ENCODE measurements at regions not wholly inside any gene's neighbourhood (a gene's known extent, or its start where the extent isn't known, plus 50 kb on each side); places are given as distances from the start of the nearest gene placed in this dataset.
"Not testable (repeated sequence)": the region's sequence is repeated elsewhere in the genome, so short reads cannot be mapped to it uniquely, and the experiment has no call there.

- POLR2A ChIA-PET, result no interaction called here
- CTCF ChIA-PET, result no interaction called here
Observed at GRCh38 chr17:54172985-54173316, 350.2 kb downstream of the KIF2B start.

DNA sequence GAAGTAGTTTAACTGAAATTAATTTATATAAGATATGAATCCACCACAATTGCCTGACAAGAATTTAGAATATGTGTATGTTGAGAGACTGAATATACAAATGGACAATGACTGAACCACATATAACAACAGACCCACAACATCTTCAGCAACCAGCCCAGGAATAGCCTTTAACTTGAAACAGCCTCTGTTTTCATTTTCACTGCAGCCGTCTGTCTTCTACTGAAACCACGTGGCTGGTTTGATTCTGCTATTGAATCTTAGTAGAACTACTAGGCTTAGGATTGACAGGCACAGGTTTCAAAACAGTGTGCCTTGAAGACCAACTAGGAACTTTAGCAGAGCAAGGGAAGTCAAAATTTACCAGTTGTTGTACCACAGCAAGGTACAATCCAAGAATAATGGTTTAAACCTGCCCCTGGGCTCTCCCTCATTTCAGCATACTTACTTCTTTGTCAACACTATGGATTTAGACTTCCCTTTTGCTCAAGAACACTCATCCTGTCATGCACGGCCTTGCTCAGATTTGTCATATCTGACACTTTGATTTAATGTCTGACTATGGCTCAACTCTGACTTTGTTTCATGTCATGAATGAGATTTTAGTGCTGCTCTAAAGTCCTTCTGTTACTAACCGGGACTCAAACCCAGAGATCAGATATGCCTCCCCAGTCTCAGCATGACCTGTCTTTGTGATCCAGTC lies 355.0 kb downstream of the KIF2B start:
- ChIA-PET CTCF (no interaction called here), POLR2A (no interaction called here)

DNA sequence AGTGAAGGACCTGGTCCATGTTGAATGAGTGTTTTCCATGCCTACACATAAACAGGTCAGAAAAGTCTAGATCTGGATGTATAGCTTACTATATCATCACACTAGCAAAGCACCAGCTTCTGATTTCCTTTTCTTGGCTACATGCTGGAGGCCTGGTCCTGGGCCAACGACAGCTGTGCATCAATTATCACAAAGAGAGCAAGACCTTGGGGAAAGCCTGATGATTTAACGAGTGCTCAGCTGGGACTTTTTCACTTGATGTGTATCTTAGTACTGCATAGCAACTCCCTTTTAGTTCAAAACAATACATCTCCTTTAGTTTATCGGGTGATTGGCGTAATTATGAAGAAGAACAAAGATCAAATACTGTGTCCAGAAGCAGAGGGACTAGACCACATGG lies 358.2 kb downstream of the KIF2B start:
- ChIA-PET POLR2A (no interaction called here), CTCF (no interaction called here)

DNA sequence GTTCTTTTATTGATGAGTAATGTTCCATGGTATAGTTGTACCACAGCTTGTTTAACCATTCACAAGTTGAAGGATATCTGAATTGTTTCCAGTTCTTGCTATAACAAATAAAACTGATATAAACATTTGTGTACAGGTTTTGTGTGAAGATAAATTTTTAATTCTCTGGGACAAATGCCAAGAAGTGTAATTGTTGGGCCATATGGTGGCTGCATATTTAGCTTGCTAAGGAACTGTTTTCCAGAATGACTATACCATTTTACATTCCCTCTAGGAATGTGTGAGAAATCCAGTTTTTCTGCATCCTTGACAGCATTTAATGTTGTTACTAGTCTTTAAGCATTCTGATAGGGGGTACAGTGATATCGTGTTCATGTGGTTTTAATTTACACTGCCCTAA lies 368.5 kb downstream of the KIF2B start:
- CTCF ChIA-PET, result no interaction called here
- POLR2A ChIA-PET, result no interaction called here

DNA sequence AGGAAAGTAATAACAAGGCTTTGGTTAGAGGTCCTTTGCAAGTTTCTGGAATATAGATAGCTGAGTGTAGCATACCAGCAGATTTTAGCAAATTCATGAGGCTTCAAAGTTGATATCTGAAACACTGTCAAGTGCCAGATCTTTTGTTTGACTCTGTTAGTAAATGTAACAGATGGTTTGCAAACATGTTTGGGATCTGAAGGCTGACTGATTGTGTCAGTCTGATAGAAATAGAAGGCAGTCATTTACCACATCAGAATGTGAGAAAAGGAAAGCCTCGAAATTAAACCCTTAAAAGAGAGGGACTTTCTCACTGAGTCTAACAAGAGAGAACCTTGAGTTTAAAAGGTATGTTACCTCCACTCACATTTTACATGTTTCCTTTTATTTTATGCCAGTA lies 371.5 kb downstream of the KIF2B start:
- ChIA-PET POLR2A (no interaction called here), CTCF (no interaction called here)

DNA sequence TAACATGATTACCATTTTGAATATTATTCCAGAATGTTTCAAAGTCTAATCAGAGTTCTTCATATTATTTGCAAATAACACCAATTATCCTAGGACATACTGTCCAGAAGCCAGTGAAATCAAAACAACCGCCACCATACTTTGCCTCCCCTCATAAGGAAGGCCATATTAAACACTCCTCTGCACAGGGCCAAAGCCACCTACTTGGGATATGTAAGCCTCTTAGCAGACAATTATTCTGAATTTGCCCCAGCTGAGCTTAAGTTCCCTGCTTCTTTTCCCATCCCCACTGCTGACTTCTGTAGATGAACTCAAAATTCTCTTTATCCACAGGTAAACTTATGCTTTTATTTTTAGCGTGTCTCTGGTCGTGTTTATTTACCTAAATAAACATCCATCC lies 374.0 kb downstream of the KIF2B start:
- ChIA-PET POLR2A (no interaction called here), CTCF (no interaction called here)

DNA sequence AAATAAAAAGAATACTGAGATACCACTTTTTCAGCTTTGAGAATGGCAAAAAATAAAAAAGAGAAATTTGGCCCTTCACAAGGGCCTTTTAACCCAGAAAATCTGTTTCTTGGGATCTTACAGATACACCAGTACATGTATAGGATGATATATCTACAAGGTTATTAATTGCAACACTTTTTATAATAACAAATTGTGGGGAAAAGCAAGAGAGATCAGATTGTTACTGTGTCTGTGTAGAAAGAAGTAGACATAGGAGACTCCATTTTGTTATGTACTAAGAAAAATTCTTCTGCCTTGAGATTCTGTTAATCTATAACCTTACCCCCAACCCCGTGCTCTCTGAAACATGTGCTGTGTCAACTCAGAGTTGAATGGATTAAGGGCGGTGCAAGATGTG lies 378.7 kb downstream of the KIF2B start:
- CTCF ChIA-PET, POLR2A ChIA-PET: not testable (repeated sequence)

GRCh38 chr17:54220829-54221228 lies 398.1 kb downstream of the KIF2B start:
- CTCF ChIA-PET, result no interaction called here
- POLR2A ChIA-PET, result no interaction called here

- POLR2A ChIA-PET, result no interaction called here
- CTCF ChIA-PET, result no interaction called here
Observed at GRCh38 chr17:54221499-54221898, 398.8 kb downstream of the KIF2B start.

DNA sequence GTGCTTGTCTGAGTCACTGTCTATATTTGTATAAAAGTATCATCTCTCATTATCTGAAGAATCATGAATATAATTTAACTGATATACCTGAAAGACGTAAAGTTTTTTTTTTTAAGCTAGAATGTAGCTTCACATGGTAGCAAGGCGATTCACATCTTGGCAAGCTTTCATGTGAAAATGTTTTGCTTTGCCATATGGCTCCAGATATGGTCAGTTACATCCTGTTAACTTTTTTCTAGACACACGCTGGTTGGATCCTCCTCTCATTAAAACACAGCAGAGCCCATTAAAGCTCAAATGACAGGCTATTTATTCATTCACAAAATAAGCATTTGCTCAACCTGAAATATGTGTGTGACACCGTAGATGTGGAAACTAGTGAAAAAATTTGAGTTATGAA lies 412.8 kb downstream of the KIF2B start:
- CTCF ChIA-PET, result no interaction called here
- POLR2A ChIA-PET, result no interaction called here

DNA sequence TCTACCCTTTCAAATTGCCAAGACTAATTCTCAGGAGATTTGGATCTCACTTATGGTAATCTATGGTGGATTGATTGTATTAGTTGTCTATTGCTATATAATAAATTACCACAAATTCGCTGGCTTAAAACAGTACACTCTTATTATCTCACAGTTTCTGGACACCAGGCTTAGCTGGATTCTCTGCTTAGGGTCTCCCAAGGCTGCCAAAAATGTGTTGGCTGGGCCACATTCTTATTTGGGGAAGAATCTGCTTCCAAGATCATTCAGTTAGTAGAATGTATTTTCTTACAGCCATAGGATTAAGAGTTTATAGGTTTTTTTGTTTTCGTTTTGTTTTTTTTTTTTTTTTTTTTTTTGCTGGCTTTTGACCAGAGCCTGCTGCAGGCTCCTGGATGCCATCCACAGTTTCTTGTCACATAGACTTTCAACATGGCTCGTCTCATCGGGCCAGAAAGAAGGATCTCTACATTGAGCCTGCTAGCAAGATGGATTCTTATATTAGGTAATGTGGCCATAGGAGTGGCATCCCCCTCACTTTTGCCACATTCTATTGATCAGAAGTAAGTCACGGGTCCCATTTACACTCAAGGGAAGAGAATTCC lies 415.3 kb downstream of the KIF2B start:
- POLR2A ChIA-PET, result no interaction called here
- CTCF ChIA-PET, result no interaction called here

- ChIA-PET POLR2A (no interaction called here), CTCF (no interaction called here)
Observed at GRCh38 chr17:54239291-54239690, 416.6 kb downstream of the KIF2B start.

DNA sequence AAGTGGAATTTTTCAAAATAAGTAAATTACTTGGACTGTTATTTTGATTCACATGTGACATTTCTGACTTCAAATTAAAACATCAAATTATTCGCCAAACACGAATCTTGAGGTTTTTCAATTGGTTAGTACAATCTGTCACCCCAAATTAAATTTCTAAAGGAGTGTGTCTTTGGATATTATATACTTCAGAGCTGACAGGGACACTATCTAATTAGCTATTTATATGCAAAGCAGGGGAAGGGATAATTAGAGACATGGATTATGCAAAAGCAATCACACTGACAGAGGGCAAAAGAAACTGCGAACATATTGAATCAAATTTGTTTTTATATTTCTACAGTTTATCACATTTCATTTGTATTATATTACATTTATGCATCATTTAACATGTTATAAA lies 433.0 kb downstream of the KIF2B start:
- POLR2A ChIA-PET, result no interaction called here
- CTCF ChIA-PET, result no interaction called here

GRCh38 chr17:54256401-54256929 lies 433.7 kb downstream of the KIF2B start:
- ChIA-PET POLR2A (no interaction called here), CTCF (no interaction called here)

- POLR2A ChIA-PET, result no interaction called here
- CTCF ChIA-PET, result no interaction called here
Observed at GRCh38 chr17:54257440-54257839, 434.7 kb downstream of the KIF2B start.

DNA sequence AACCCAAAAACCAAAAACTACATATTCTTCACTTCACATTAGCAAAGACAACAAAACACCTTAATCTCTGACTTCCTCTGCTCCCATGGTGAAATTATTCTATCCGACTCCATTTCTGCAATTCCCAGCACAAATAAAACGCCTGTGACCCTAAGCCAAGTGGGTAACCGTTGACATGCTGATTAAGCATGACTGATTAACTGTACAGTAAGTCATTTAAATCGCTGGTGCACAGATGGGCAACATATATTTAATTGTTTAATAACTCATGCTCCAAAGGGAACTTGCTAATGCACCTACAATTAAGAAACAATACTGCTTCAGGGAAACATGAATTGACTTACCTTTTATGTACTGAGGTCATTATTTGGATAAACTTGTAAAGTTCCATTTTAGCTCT lies 436.7 kb downstream of the KIF2B start:
- ChIA-PET POLR2A (no interaction called here), CTCF (no interaction called here)

- CTCF ChIA-PET, result no interaction called here
- POLR2A ChIA-PET, result no interaction called here
Observed at GRCh38 chr17:54261465-54261864, 438.7 kb downstream of the KIF2B start.

- POLR2A ChIA-PET, result no interaction called here
- CTCF ChIA-PET, result no interaction called here
Observed at GRCh38 chr17:54269881-54270280, 447.2 kb downstream of the KIF2B start.

GRCh38 chr17:54270499-54270898 lies 447.8 kb downstream of the KIF2B start:
- CTCF ChIA-PET, result no interaction called here
- POLR2A ChIA-PET, result no interaction called here

DNA sequence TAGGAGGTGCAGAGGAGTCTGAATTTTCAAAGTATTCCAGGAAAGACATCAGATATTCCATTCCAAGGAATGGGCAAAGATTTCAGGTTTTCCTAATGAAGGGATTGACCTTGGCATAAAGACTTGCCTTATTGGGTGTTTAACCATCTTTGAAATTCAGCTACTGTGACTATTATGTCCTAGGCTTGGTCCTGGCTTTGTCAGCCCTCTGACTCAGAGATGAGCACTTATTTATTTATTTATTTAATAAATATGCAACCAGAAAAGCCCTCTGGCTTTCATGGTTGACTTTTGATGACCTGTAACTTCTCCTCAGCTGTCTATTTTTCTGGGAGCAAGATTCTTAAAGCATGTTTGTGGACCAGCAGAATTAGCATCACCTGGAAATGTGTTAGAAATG lies 455.1 kb downstream of the KIF2B start:
- ChIA-PET POLR2A (no interaction called here), CTCF (no interaction called here)

DNA sequence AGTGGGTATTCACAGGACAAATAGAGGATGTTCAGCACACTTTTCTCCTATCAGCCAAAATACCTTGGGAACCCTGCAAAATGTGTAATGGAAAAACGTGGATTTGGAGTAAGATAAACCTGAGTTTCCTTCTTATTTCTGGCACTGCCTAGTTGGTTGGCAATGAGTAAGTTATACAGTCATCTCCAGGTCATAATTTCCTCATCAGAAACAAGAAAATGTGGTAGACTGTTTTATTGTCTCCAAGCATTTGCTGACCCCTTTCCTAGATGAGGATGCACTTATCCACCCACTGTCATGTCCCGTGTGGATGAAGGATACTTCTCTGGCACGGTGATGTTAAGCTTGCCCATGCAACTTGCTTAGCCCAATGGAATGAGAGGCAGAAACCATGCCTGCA lies 458.0 kb downstream of the KIF2B start:
- ChIA-PET CTCF (no interaction called here), POLR2A (no interaction called here)

DNA sequence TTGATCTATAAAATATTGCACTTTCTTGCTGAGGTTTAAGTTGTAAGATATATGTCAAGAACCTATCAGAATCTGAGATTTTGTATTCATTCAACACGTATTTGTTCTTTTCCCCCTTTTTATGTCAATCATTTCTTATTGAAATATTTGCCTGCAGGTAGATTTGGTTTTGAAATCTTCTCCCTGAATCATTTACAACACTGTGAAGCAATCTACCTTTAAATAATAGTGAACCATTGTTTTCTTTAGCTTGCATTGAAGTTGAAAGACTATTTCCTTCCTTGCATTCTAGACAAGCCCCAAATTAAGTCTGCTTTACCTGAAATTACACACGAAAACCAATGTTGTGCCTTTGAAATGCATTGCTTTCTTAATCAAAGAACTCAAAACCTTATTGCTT lies 460.2 kb downstream of the KIF2B start:
- CTCF ChIA-PET, result no interaction called here

DNA sequence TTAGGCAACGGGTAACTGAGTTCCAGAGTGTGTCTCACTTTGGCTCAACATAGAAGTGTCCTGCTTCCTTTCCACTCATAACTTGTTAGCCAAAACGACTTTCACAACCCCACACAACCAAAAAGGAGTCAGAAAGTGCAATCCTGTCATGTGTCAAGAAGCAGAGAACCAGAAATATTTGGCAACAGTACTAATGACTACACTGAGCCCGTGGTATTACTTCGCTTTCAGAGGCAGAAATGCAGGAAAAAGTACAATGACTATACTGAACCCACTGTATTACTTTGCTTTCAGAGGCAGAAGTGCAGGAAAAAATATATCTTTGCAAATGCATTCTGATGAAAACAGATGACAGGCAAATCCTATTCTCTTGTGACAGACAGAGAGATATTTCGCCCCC lies 484.6 kb downstream of the KIF2B start:
- ChIA-PET CTCF (no interaction called here), POLR2A (no interaction called here)

More for the DNA sequence above, 460.2 kb downstream of the KIF2B start:
- POLR2A ChIA-PET, result no interaction called here

Data from activated CD8-positive, alpha-beta memory T cell treated with anti-CD3 and anti-CD28 coated beads for 36 hours (primary cell).